Lung (tissue), 11 donors: ENCODE measurements at regions not wholly inside any gene's neighbourhood (a gene's known extent, or its start where the extent isn't known, plus 50 kb on each side); places are given as distances from the start of the nearest gene placed in this dataset.
"Not testable (repeated sequence)": the region's sequence is repeated elsewhere in the genome, so short reads cannot be mapped to it uniquely, and the experiment has no call there.

Experiments used
- ATAC-seq: fragments of 200-7000 bp; cut with Tn5 transposase; one replicate; pipeline ENCODE4 v1.9.1; 2020; ENCODE audit warnings: moderate number of reproducible peaks; ENCODE audit not compliant: insufficient read depth, low FRiP score
- DNase-seq, 3 donors: peaks; one replicate each; pipeline ENCODE4 v3.0.0-alpha.2; 2013 to 2017
- H3K27ac ChIP-seq, 2 donors: one replicate each; pipeline ENCODE4 v1.5.1; 2013; ENCODE audit warnings: mild to moderate bottlenecking in 2 of 2, moderate library complexity in 2 of 2, control low read depth in 1 of 2, inconsistent platforms in 1 of 2, low read depth in 1 of 2, low read length in 1 of 2
- H3K27me3 ChIP-seq, 3 donors: one replicate each; pipeline ENCODE4 v1.5.1; 2013; ENCODE audit warnings: low read length in 2 of 3; ENCODE audit not compliant: control insufficient read depth in 3 of 3, insufficient read depth in 3 of 3
- H3K36me3 ChIP-seq, 4 donors: one replicate each; pipeline ENCODE4 v1.5.1; 2013; ENCODE audit warnings: low read length in 4 of 4, mild to moderate bottlenecking in 1 of 4, moderate library complexity in 1 of 4; ENCODE audit not compliant: control insufficient read depth in 4 of 4, insufficient read depth in 4 of 4
- H3K4me1 ChIP-seq, 5 donors: one replicate each; pipeline ENCODE4 v1.5.1; 2013; ENCODE audit warnings: low read length in 5 of 5, mild to moderate bottlenecking in 2 of 5, moderate library complexity in 1 of 5; ENCODE audit not compliant: control insufficient read depth in 5 of 5, insufficient read depth in 5 of 5
- H3K4me3 ChIP-seq: one replicate; pipeline ENCODE4 v1.5.1; 2013; ENCODE audit warnings: mild to moderate bottlenecking, control low read depth, moderate library complexity
- H3K9ac ChIP-seq, 2 donors: one replicate each; pipeline ENCODE4 v1.5.1; 2013; ENCODE audit warnings: low read length in 2 of 2, control low read depth in 1 of 2; ENCODE audit not compliant: insufficient read depth in 1 of 2
- H3K9me3 ChIP-seq, 4 donors: one replicate each; pipeline ENCODE4 v1.5.1; 2013; ENCODE audit warnings: low read length in 3 of 4, mild to moderate bottlenecking in 1 of 4, moderate library complexity in 1 of 4; ENCODE audit not compliant: control insufficient read depth in 4 of 4, insufficient read depth in 3 of 4
- CTCF ChIP-seq: IDR thresholded peaks from 2 replicates; pipeline ENCODE4 v1.5.1; 2012; ENCODE audit warnings: mild to moderate bottlenecking; ENCODE audit errors: control extremely low read depth, extremely low read depth
- WGBS, 2 donors: extraction: QIAGEN DNeasy Blood & Tissue Kit; methylation state at CpG; one replicate each; pipeline ENCODE4 v1.1.7; 2013; 5-methylcytosine and 5-hydroxymethylcytosine counted together
- donor health status: control.
- donor health status: control.
- donor health status: Bipolar disorder and iron deficiency.
- donor health status: healthy.
- donor health status: DM: yes; HTN: yes; CAD: no.

- no peaks in the 10 kb centered on the region for H3K4me1 ChIP-seq
- ATAC-seq (no peak), DNase-seq (no peak)
- 79 to 82% methylated on average over 3 of the region's 3 CpGs for WGBS, 2 donors
- H3K9me3 ChIP-seq = peaks cover 0 to 3% (median 2%) of the 10 kb centered on the region in 4 donors
- no peak overlapping the region for H3K27ac ChIP-seq
- no peak for TF ChIP-seq CTCF
- no peaks in the 10 kb centered on the region for H3K36me3 ChIP-seq
- no peak overlapping the region for H3K4me3 ChIP-seq
- H3K27me3 ChIP-seq = no peaks in the 10 kb centered on the region
- H3K9ac ChIP-seq = no peak overlapping the region
Observed at GRCh38 chr7:84735011-84735410, 451.8 kb downstream of the SEMA3D start.

DNA sequence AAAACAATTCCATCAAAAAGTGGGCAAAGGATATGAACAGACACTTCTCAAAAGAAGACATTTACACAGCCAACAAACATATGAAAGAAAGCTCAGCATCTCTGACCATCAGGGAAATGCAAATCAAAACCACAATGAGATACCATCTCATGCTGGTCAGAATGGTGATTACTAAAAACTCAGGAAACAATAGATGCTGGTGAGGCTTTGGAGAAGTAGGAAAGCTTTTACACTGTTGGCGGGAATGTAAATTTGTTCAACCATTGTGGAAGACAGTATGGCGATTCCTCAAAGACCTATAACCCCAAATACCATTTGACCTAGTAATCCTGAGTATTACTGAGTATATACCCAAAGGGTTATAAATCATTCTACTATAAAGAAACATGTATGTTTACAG is 452.9 kb downstream of the SEMA3D start:
- not testable (repeated sequence) for H3K27ac ChIP-seq, H3K9me3 ChIP-seq, H3K4me3 ChIP-seq, DNase-seq, ATAC-seq, H3K9ac ChIP-seq, H3K27me3 ChIP-seq, H3K36me3 ChIP-seq, H3K4me1 ChIP-seq
- 92 to 96% methylated on average over 2 of the region's 2 CpGs for WGBS, 2 donors

DNA sequence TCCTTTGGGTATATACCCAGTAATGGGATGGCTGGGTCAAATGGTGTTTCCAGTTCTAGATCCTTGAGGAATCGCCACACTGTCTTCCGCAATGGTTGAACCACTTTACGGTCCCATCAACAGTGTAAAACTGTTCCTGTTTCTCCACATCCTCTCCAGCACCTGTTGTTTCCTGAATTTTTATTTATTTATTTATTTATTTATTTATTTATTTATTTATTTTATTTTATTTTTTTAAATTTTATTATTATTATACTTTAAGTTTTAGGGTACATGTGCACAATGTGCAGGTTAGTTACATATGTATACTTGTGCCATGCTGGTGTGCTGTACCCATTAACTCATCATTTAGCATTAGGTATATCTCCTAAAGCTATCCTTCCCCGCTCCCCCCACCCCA is 456.0 kb downstream of the SEMA3D start:
- 93 to 95% methylated on average over 4 of the region's 4 CpGs for WGBS, 2 donors
- H3K36me3 ChIP-seq, H3K9me3 ChIP-seq, ATAC-seq, H3K27me3 ChIP-seq, H3K4me3 ChIP-seq, H3K27ac ChIP-seq, H3K4me1 ChIP-seq, DNase-seq, H3K9ac ChIP-seq: not testable (repeated sequence)

- WGBS, 2 donors = 58 to 74% methylated on average over 1 of the region's 1 CpG
- H3K9ac ChIP-seq = no peak overlapping the region
- peaks cover 0 to 3% (median 2%) of the 10 kb centered on the region in 4 donors for H3K9me3 ChIP-seq
- TF ChIP-seq CTCF = no peak
- no peak for ATAC-seq
- no peak overlapping the region for H3K4me3 ChIP-seq
- H3K27me3 ChIP-seq = no peaks in the 10 kb centered on the region
- DNase-seq = no peak
- H3K4me1 ChIP-seq = no peaks in the 10 kb centered on the region
- H3K27ac ChIP-seq = no peak overlapping the region
- H3K36me3 ChIP-seq = no peaks in the 10 kb centered on the region
Observed at GRCh38 chr7:84729284-84729683, 457.6 kb downstream of the SEMA3D start.

GRCh38 chr7:84722734-84723133 is 464.1 kb downstream of the SEMA3D start:
- ATAC-seq = no peak
- no peak overlapping the region for H3K9ac ChIP-seq
- no peak overlapping the region for H3K4me3 ChIP-seq
- no peak overlapping the region for H3K27ac ChIP-seq
- no peak for DNase-seq
- 86 to 93% methylated on average over 3 of the region's 3 CpGs for WGBS, 2 donors
- no peaks in the 10 kb centered on the region for H3K27me3 ChIP-seq
- no peaks in the 10 kb centered on the region for H3K4me1 ChIP-seq
- H3K9me3 ChIP-seq = no peaks in the 10 kb centered on the region
- no peaks in the 10 kb centered on the region for H3K36me3 ChIP-seq
- no peak for TF ChIP-seq CTCF
